ENCODE measurements at regions not wholly inside any gene's neighbourhood (a gene's known extent, or its start where the extent isn't known, plus 50 kb on each side); places are given as distances from the start of the nearest gene placed in this dataset.

GRCh38 chr5:33282696-33283095, 158.1 kb upstream of the TARS1 start (continued):
- TF ChIP-seq ZNF407 (CRISPR knock-in tag; IDR thresholded peaks at IDR 0.05; ENCODE audit: not compliant biosample characterization) (no peak), CHD2 (IDR thresholded peaks at IDR 0.05; ENCODE audit: low read depth, low read length) (no peak), ZNF761 (CRISPR knock-in tag; conservative IDR thresholded peaks at IDR 0.05) (no peak), SMARCC2 (IDR thresholded peaks at IDR 0.05) (no peak), ZEB1 (IDR thresholded peaks at IDR 0.05; ENCODE audit: insufficient replicate concordance, low read depth) (no peak), HOXA7 (CRISPR knock-in tag; IDR thresholded peaks at IDR 0.05) (no peak), ZNF20 (CRISPR knock-in tag; IDR thresholded peaks at IDR 0.05) (no peak), SPEN (CRISPR knock-in tag; IDR thresholded peaks at IDR 0.05; ENCODE audit: low read depth) (no peak), POLR2G (IDR thresholded peaks at IDR 0.05; ENCODE audit: low read depth, low read length) (no peak), GTF3A (CRISPR knock-in tag; conservative IDR thresholded peaks at IDR 0.05) (no peak)
